CD4-positive, alpha-beta T cell (primary cell): ENCODE measurements at regions not wholly inside any gene's neighbourhood (a gene's known extent, or its start where the extent isn't known, plus 50 kb on each side); places are given as distances from the start of the nearest gene placed in this dataset.

Source experiments
- ATAC-seq: fragments of 200-7000 bp; cut with Tn5 transposase; one replicate; pipeline ENCODE4 v1.10.0; 2022; ENCODE audit warnings: mild to moderate bottlenecking; ENCODE audit not compliant: poor library complexity
- CTCF ChIA-PET: fragments of 350-600 bp; sonication (Branson Sonifier 250); formaldehyde crosslinking; loops from one replicate; lab custom pipeline; 2021; ENCODE audit warnings: antibody characterized with exemption, inconsistent platforms; lab: Charles Lee
- POLR2A ChIA-PET: fragments of 350-600 bp; sonication (Branson Sonifier 250); formaldehyde crosslinking; loops from one replicate; lab custom pipeline; 2021; ENCODE audit warnings: antibody characterized with exemption, inconsistent platforms; lab: Charles Lee
- DNase-seq, 14 experiments: peaks; one replicate each; pipeline ENCODE4 v3.0.0-alpha.2; 2013 to 2020; ENCODE audit warnings: mixed read lengths in 2 of 14
- H3K27ac ChIP-seq, 2 donors: one replicate each; pipeline versions ENCODE4 v1.5.1 to v1.7.0; 2013; ENCODE audit warnings: low read length in 2 of 2, low read depth in 1 of 2, mild to moderate bottlenecking in 1 of 2
- H3K27me3 ChIP-seq, 2 experiments: 1 replicate in 1 of 2; 2 replicates in 1 of 2; pipeline versions ENCODE4 v1.6.1 to v1.7.0; 2013; ENCODE audit warnings: low read length in 2 of 2, control low read depth in 1 of 2, mild to moderate bottlenecking in 1 of 2, moderate library complexity in 1 of 2; ENCODE audit not compliant: insufficient read depth in 2 of 2, control insufficient read depth in 1 of 2
- H3K36me3 ChIP-seq: one replicate; pipeline ENCODE4 v1.6.1; 2013; ENCODE audit warnings: low read length, control low read depth; ENCODE audit not compliant: insufficient read depth
- H3K4me1 ChIP-seq: one replicate; pipeline ENCODE4 v1.6.1; 2013; ENCODE audit warnings: low read length, control low read depth; ENCODE audit not compliant: insufficient read depth
- H3K4me3 ChIP-seq: one replicate; pipeline ENCODE4 v1.5.1; 2013; ENCODE audit warnings: mild to moderate bottlenecking, low read length, moderate library complexity
- H3K9me3 ChIP-seq, 2 experiments: 1 replicate in 1 of 2; 2 replicates in 1 of 2; pipeline versions ENCODE4 v1.6.1 to v1.7.0; 2013; ENCODE audit warnings: low read length in 2 of 2, mild to moderate bottlenecking in 2 of 2, control low read depth in 1 of 2, moderate library complexity in 1 of 2; ENCODE audit not compliant: control insufficient read depth in 1 of 2, insufficient read depth in 1 of 2
- H3K27ac Mint-ChIP-seq: one replicate; pipeline ENCODE4 v1.8.0; 2020; ENCODE audit warnings: mixed read lengths
- H3K27me3 Mint-ChIP-seq: one replicate; pipeline ENCODE4 v1.8.0; 2021; ENCODE audit warnings: mixed read lengths
- H3K36me3 Mint-ChIP-seq: one replicate; pipeline ENCODE4 v1.8.0; 2021; ENCODE audit warnings: low read depth, mixed read lengths
- H3K4me1 Mint-ChIP-seq: one replicate; pipeline ENCODE4 v1.8.0; 2021; ENCODE audit warnings: low read depth, mixed read lengths
- H3K4me3 Mint-ChIP-seq: one replicate; pipeline ENCODE4 v1.8.0; 2020; ENCODE audit warnings: mild to moderate bottlenecking, mixed read lengths
- H3K9me3 Mint-ChIP-seq: one replicate; pipeline ENCODE4 v1.8.0; 2020; ENCODE audit warnings: mixed read lengths
- CTCF ChIP-seq: fragments of 200-600 bp; IDR thresholded peaks from one replicate; pipeline ENCODE4 v1.8.0; 2022; ENCODE audit warnings: antibody characterized with exemption, mild to moderate bottlenecking
- intact Hi-C, 2 experiments: fragments of 100-400 bp; cut with DNase I in 1 of 2; cut with micrococcal nuclease in 1 of 2; formaldehyde crosslinking; loops; one replicate each; pipeline versions ENCODE4 v1.15.1 to v1.9.0; 2023 to 2025; cut with DNase I, micrococcal nuclease

DNA sequence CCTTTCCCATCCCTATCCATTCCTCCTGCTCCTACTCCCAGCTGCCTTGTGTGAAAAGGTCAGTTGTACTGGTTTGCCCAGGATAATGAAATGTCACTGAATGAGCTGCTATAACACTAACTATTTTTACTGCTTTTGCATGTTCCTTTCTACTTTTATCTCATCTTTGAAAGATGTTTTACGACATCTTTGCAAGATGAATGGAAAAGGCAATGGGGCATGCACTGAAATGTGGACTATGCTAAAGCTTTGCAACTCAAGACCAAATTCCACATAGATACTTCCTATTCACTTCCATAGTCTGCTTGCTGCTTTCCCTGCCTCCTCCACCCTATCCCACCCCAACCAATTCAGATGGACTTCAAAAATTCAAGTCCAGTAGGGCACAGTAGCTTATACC, 111.3 kb downstream of the SETD4 start:
- ChIA-PET CTCF (interaction anchor here (0.6 kb wide), 1 partner anchor 1310 kb away, joined by 3 read pairs; no protein-coding TSS in a partner anchor), POLR2A (no interaction called here)
- Histone ChIP-seq H3K9me3 (no peaks in the 10 kb centered on the region), H3K36me3 (no peaks in the 10 kb centered on the region), H3K4me3 (no peak overlapping the region), H3K4me1 (no peaks in the 10 kb centered on the region), H3K27me3 (peaks cover 0 to 3% of the 10 kb centered on the region in 2 experiments), H3K27ac (no peak overlapping the region)
- Mint-ChIP-seq H3K27me3 (peaks cover 6% of the 10 kb centered on the region), H3K9me3 (no peaks in the 10 kb centered on the region), H3K36me3 (no peaks in the 10 kb centered on the region), H3K27ac (no peak overlapping the region), H3K4me3 (no peak overlapping the region), H3K4me1 (no peaks in the 10 kb centered on the region)
- DNase-seq (no peak), ATAC-seq (no peak)
- intact Hi-C loops: no loop called here
- no peak for TF ChIP-seq CTCF

DNA sequence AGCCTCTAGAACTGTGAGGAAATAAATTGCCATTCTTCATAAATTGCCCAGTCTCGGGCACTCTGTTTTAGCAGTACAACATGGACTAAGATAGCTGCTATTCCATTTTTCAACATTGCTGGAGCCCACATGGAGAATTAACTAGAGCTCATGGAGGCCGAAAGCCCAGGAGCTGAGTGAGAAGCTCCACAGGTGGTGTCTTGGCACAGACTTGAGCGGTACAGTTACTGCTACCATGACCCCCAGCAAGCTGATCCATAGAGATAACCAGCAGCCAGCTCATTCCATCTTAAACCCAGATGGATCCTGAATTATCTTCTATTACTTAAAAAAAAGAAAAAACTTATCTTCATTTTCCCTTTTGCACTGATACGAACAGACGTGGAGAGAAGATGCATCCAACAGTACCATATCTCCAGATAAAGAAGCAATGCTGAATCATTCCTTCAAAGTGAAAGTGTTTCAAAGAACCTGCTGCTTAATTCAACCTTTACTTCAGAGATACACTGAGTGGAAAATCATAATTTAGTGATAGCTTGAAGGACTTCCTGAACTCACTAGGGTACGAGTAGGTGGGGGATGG, 115.1 kb downstream of the SETD4 start:
- H3K27me3 ChIP-seq: peaks cover 4 to 9% of the 10 kb centered on the region in 2 experiments
- no peaks in the 10 kb centered on the region for H3K4me1 ChIP-seq
- H3K27ac ChIP-seq: no peak overlapping the region
- no peak overlapping the region for H3K4me3 ChIP-seq
- no peak for TF ChIP-seq CTCF
- ChIA-PET CTCF (no interaction called here), POLR2A (no interaction called here)
- no peaks in the 10 kb centered on the region for H3K36me3 ChIP-seq
- no peaks in the 10 kb centered on the region for H3K36me3 Mint-ChIP-seq
- H3K27ac Mint-ChIP-seq: no peak overlapping the region
- H3K9me3 ChIP-seq: no peaks in the 10 kb centered on the region
- peaks cover 3% of the 10 kb centered on the region for H3K27me3 Mint-ChIP-seq
- intact Hi-C loops: no loop called here
- H3K9me3 Mint-ChIP-seq: no peaks in the 10 kb centered on the region
- H3K4me1 Mint-ChIP-seq: no peaks in the 10 kb centered on the region
- no peak for DNase-seq
- ATAC-seq: no peak
- H3K4me3 Mint-ChIP-seq: no peak overlapping the region

DNA sequence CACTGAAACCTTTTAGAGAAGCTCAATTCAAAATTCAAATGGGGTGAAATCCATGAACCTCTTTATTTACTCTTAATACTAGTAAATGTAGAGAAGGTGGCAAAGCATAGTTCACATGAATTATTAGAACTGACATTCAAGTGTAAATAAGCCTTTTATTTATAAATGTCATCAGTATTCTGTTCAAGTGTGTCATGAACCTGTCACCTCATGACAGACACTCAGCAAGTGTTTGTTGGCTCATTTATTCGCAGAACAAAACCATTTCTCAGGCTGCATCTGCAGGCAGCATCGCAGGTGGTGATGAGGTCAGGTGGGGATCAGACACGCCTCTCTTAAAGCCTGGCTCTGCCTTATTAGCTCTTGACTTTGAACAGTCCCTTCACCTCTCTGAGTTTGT, 116.6 kb downstream of the SETD4 start:
- H3K9me3 Mint-ChIP-seq: no peaks in the 10 kb centered on the region
- POLR2A ChIA-PET: no interaction called here
- CTCF ChIA-PET: no interaction called here

More for the DNA sequence above, 116.6 kb downstream of the SETD4 start:
- H3K9me3 ChIP-seq: no peaks in the 10 kb centered on the region
- Mint-ChIP-seq H3K27ac (no peak overlapping the region), H3K36me3 (no peaks in the 10 kb centered on the region), H3K4me1 (no peaks in the 10 kb centered on the region), H3K4me3 (no peak overlapping the region), H3K27me3 (peaks cover 10% of the 10 kb centered on the region)
- H3K36me3 ChIP-seq: no peaks in the 10 kb centered on the region
- no peak overlapping the region for H3K4me3 ChIP-seq
- intact Hi-C loops: loop anchor here in 1 of 2 experiments (5.0 kb wide), 1 partner anchor 1251 kb away; no protein-coding TSS in a partner anchor
- ATAC-seq (no peak), DNase-seq (no peak)
- no peaks in the 10 kb centered on the region for H3K4me1 ChIP-seq
- peaks cover 6 to 10% of the 10 kb centered on the region in 2 experiments for H3K27me3 ChIP-seq
- H3K27ac ChIP-seq: no peak overlapping the region
- TF ChIP-seq CTCF: no peak
